SK-N-SH (cell line): ENCODE measurements at regions not wholly inside any gene's neighbourhood (a gene's known extent, or its start where the extent isn't known, plus 50 kb on each side); places are given as distances from the start of the nearest gene placed in this dataset.

Experiments
- CTCF ChIA-PET: fragments of 300-600, 350-600 bp; formaldehyde crosslinking; extraction: SDS; loops from one replicate; lab custom pipeline; 2021; lab: Yijun Ruan, JAX
- POLR2A ChIA-PET: fragments of 350-600 bp; sonication (Branson Sonifier 250); formaldehyde crosslinking; extraction: SDS; loops from one replicate; lab custom pipeline; 2020; ENCODE audit warnings: antibody characterized with exemption, inconsistent platforms; lab: Yijun Ruan, JAX
- DNase-seq: peaks from one replicate; pipeline ENCODE4 v3.0.0; 2012
- H2AFZ ChIP-seq: fragments of 200-600 bp; sonication (generic); 2 replicates; pipeline ENCODE4 v1.8.1; 2016; ENCODE audit warnings: antibody characterized with exemption, mild to moderate bottlenecking, low read depth
- H3F3A ChIP-seq: fragments of 200-600 bp; sonication (generic); replicated peaks from 2 replicates; pipeline ENCODE3; 2016; ENCODE audit warnings: antibody characterized with exemption, mild to moderate bottlenecking; ENCODE audit not compliant: insufficient read depth
- H3K27ac ChIP-seq, 2 experiments: fragments of 200-500 bp in 1 of 2; fragments of 200-600 bp in 1 of 2; sonication (Bioruptor generic) in 1 of 2; sonication (generic), shearing (Covaris generic) in 1 of 2; 2 replicates each; pipeline versions ENCODE4 v1.5.1 to v1.6.1; 2014 to 2016; ENCODE audit warnings: low read depth in 2 of 2, inconsistent platforms in 1 of 2, low read length in 1 of 2, mild to moderate bottlenecking in 1 of 2, mixed read lengths in 1 of 2
- H3K27me3 ChIP-seq: fragments of 200-600 bp; sonication (generic), shearing (Covaris generic); 2 replicates; pipeline ENCODE4 v1.6.1; 2016; ENCODE audit warnings: mixed run types; ENCODE audit not compliant: insufficient read depth
- H3K36me3 ChIP-seq, 2 experiments: fragments of 200-500 bp in 1 of 2; fragments of 200-600 bp in 1 of 2; sonication (Bioruptor generic) in 1 of 2; sonication (generic) in 1 of 2; replicated peaks in 1 of 2; 2 replicates each; pipeline versions ENCODE3 to v1.5.1; 2014 to 2016; ENCODE audit warnings: low read length in 1 of 2, mild to moderate bottlenecking in 1 of 2; ENCODE audit not compliant: insufficient read depth in 2 of 2, control insufficient read depth in 1 of 2
- H3K4me1 ChIP-seq, 2 experiments: fragments of 200-500 bp in 1 of 2; fragments of 200-600 bp in 1 of 2; sonication (Bioruptor generic) in 1 of 2; sonication (generic), shearing (Covaris generic) in 1 of 2; 2 replicates each; pipeline versions ENCODE4 v1.5.1 to v1.6.1; 2014 to 2016; ENCODE audit warnings: low read depth in 1 of 2, low read length in 1 of 2, mixed run types in 1 of 2; ENCODE audit not compliant: insufficient read depth in 2 of 2, control insufficient read depth in 1 of 2
- H3K4me2 ChIP-seq: fragments of 200-600 bp; sonication (generic), shearing (Covaris generic); 2 replicates; pipeline ENCODE4 v1.6.1; 2017; ENCODE audit warnings: mixed run types
- H3K4me3 ChIP-seq, 2 experiments: fragments of 200-500 bp in 1 of 2; fragments of 200-600 bp in 1 of 2; sonication (Bioruptor generic) in 1 of 2; sonication (generic), shearing (Covaris generic) in 1 of 2; 2 replicates each; pipeline versions ENCODE4 v1.5.1 to v1.8.1; 2014 to 2016; ENCODE audit warnings: low read depth in 2 of 2, inconsistent platforms in 1 of 2, low read length in 1 of 2, mild to moderate bottlenecking in 1 of 2, mixed read lengths in 1 of 2, moderate library complexity in 1 of 2
- H3K79me2 ChIP-seq: fragments of 200-600 bp; sonication (generic); 2 replicates; pipeline ENCODE4 v1.8.1; 2017; ENCODE audit warnings: mild to moderate bottlenecking; ENCODE audit not compliant: insufficient read depth
- H3K9ac ChIP-seq: fragments of 200-600 bp; sonication (generic); 2 replicates; pipeline ENCODE4 v1.6.1; 2017; ENCODE audit warnings: mixed run types
- H3K9me2 ChIP-seq: fragments of 200-600 bp; sonication (generic); 2 replicates; pipeline ENCODE4 v1.6.1; 2017; ENCODE audit warnings: mixed run types
- H3K9me3 ChIP-seq: fragments of 200-600 bp; sonication (generic); 2 replicates; pipeline ENCODE4 v1.6.1; 2017; ENCODE audit warnings: mixed run types, mild to moderate bottlenecking, moderate library complexity
- H4K20me1 ChIP-seq: fragments of 200-600 bp; sonication (generic); 2 replicates; pipeline ENCODE4 v1.6.1; 2017; ENCODE audit warnings: mild to moderate bottlenecking, mixed run types; ENCODE audit not compliant: insufficient read depth
- CHD2 ChIP-seq: fragments of 150-350 bp; IDR thresholded peaks from 2 replicates; pipeline ENCODE4 v1.6.1; 2018; ENCODE audit warnings: low read length; ENCODE audit not compliant: partially characterized antibody
- ELF1 ChIP-seq: IDR thresholded peaks from 2 replicates; pipeline ENCODE4 v1.4.0; 2012
- EP300 ChIP-seq, 2 experiments: IDR thresholded peaks; 2 replicates each; pipeline versions ENCODE4 v1.4.0 to v1.6.1; 2012; ENCODE audit warnings: borderline replicate concordance in 1 of 2, low read depth in 1 of 2, low read length in 1 of 2
- FOSL2 ChIP-seq: IDR thresholded peaks from 2 replicates; pipeline ENCODE4 v1.4.0; 2012; ENCODE audit warnings: low read depth, mild to moderate bottlenecking, moderate library complexity, borderline replicate concordance
- FOXM1 ChIP-seq: IDR thresholded peaks from 2 replicates; pipeline ENCODE4 v1.4.0; 2012; ENCODE audit warnings: low read depth, mild to moderate bottlenecking
- JUND ChIP-seq: IDR thresholded peaks from 2 replicates; pipeline ENCODE4 v1.4.0; 2012
- MEF2A ChIP-seq: IDR thresholded peaks from 2 replicates; pipeline ENCODE4 v1.4.0; 2012; ENCODE audit warnings: low read depth, borderline replicate concordance
- NFIC ChIP-seq: IDR thresholded peaks from 2 replicates; pipeline ENCODE4 v1.4.0; 2012; ENCODE audit warnings: borderline replicate concordance
- NRF1 ChIP-seq: IDR thresholded peaks from 2 replicates; pipeline ENCODE4 v1.6.1; 2012; ENCODE audit warnings: low read depth, mild to moderate bottlenecking, low read length
- POLR2AphosphoS5 ChIP-seq: IDR thresholded peaks from 2 replicates; pipeline ENCODE4 v1.6.1; 2012; ENCODE audit warnings: low read depth, low read length
- RAD21 ChIP-seq: IDR thresholded peaks from 2 replicates; pipeline ENCODE4 v1.6.1; 2012; ENCODE audit warnings: mild to moderate bottlenecking, low read length
- RCOR1 ChIP-seq: fragments of 150-350 bp; IDR thresholded peaks from 2 replicates; pipeline ENCODE4 v1.6.1; 2017; ENCODE audit warnings: antibody characterized with exemption, low read length
- RXRA ChIP-seq: IDR thresholded peaks from 2 replicates; pipeline ENCODE4 v1.4.0; 2012; ENCODE audit warnings: low read depth, mild to moderate bottlenecking, borderline replicate concordance
- TAF1 ChIP-seq: IDR thresholded peaks from 2 replicates; pipeline ENCODE4 v1.6.1; 2012; ENCODE audit warnings: low read depth, mild to moderate bottlenecking, low read length, moderate library complexity, borderline replicate concordance
- TCF12 ChIP-seq: IDR thresholded peaks from 2 replicates; pipeline ENCODE4 v1.4.0; 2012
- TEAD4 ChIP-seq: IDR thresholded peaks from 2 replicates; pipeline ENCODE4 v1.4.0; 2012; ENCODE audit warnings: mild to moderate bottlenecking, borderline replicate concordance; ENCODE audit not compliant: insufficient read depth
- YY1 ChIP-seq: IDR thresholded peaks from 2 replicates; pipeline ENCODE4 v1.4.0; 2012; ENCODE audit warnings: low read depth, mild to moderate bottlenecking
- WGBS: methylation state at CpG from one replicate; pipeline ENCODE4 v1.1.6; 2017; ENCODE audit warnings: low lambda C conversion rate; 5-methylcytosine and 5-hydroxymethylcytosine counted together
- TF ChIP-seq, protein P1 (sequence below): IDR thresholded peaks from 2 replicates; pipeline ENCODE4 v1.4.0; 2012; ENCODE audit warnings: low read depth, borderline replicate concordance
- TF ChIP-seq, protein P2 (sequence below): fragments of 150-350 bp; IDR thresholded peaks from 2 replicates; pipeline ENCODE4 v1.6.1; 2017; ENCODE audit warnings: antibody characterized with exemption, low read length, low read depth, borderline replicate concordance
- TF ChIP-seq, protein P3 (sequence below): IDR thresholded peaks from 2 replicates; pipeline ENCODE4 v1.4.0; 2012; ENCODE audit warnings: low read depth, borderline replicate concordance
- TF ChIP-seq, protein P4 (sequence below): fragments of 200-600 bp; sonication (generic); IDR thresholded peaks from 2 replicates; pipeline ENCODE4 v1.6.1; 2017; ENCODE audit warnings: antibody characterized with exemption, mild to moderate bottlenecking, moderate library complexity

DNA sequence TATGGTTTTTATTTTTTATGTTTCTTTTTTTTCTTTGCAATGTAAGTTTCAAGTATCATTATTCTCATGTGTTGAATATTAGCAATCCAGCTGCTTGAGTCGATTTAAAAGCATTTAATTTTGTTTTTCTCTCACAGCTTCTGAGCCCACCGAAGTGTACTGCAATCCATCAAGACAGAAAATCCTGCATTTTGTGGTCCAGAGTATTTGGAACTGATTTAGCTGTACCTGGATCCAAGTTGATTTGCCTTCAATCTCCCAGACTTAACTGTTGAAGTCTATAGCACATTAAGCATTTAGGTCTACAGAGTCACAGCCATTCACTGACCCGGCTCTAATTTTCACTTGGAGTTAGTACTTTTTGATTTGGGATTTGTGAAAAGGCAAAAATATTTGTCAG is 622.9 kb upstream of the ADAMTS5 start (continued):
- no peak for TF ChIP-seq FOSL2
- TF ChIP-seq, protein P1, sequence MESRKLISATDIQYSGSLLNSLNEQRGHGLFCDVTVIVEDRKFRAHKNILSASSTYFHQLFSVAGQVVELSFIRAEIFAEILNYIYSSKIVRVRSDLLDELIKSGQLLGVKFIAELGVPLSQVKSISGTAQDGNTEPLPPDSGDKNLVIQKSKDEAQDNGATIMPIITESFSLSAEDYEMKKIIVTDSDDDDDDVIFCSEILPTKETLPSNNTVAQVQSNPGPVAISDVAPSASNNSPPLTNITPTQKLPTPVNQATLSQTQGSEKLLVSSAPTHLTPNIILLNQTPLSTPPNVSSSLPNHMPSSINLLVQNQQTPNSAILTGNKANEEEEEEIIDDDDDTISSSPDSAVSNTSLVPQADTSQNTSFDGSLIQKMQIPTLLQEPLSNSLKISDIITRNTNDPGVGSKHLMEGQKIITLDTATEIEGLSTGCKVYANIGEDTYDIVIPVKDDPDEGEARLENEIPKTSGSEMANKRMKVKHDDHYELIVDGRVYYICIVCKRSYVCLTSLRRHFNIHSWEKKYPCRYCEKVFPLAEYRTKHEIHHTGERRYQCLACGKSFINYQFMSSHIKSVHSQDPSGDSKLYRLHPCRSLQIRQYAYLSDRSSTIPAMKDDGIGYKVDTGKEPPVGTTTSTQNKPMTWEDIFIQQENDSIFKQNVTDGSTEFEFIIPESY, result no peak

DNA sequence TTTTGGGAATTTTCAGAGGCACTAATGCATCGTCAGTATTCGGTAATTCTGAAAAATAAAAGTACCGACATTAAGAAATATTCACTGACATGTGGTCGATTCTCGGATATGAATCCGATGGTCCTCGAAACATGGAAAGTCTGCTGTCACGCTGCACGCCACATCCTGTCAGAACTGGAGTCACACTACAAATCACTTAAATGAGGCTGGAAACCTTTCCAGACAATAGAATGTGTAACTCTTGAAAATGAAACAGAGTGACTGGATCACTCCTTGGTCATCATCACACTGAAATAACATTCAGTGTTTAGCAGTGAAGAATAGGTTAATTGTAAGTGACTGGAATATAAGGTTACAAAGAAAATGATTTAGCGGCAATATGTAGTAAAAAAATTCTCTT is 620.1 kb upstream of the ADAMTS5 start:
- CTCF ChIA-PET, result no interaction called here
- DNase-seq, result no peak
- no peaks in the 10 kb centered on the region; a peak in 1 of 4 replicates for H3K4me1 ChIP-seq
- H4K20me1 ChIP-seq, result no peaks in the 10 kb centered on the region
- no peak for TF ChIP-seq YY1
- no peak for TF ChIP-seq RAD21
- no peak for TF ChIP-seq TAF1
- no peak for TF ChIP-seq NRF1
- TF ChIP-seq, protein P2, sequence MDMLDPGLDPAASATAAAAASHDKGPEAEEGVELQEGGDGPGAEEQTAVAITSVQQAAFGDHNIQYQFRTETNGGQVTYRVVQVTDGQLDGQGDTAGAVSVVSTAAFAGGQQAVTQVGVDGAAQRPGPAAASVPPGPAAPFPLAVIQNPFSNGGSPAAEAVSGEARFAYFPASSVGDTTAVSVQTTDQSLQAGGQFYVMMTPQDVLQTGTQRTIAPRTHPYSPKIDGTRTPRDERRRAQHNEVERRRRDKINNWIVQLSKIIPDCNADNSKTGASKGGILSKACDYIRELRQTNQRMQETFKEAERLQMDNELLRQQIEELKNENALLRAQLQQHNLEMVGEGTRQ, result no peak
- TF ChIP-seq, protein P3, sequence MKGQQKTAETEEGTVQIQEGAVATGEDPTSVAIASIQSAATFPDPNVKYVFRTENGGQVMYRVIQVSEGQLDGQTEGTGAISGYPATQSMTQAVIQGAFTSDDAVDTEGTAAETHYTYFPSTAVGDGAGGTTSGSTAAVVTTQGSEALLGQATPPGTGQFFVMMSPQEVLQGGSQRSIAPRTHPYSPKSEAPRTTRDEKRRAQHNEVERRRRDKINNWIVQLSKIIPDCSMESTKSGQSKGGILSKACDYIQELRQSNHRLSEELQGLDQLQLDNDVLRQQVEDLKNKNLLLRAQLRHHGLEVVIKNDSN, result no peak
- TF ChIP-seq ELF1, result no peak
- TF ChIP-seq, protein P1, result no peak
- TF ChIP-seq RCOR1, result no peak
- TF ChIP-seq, protein P4, sequence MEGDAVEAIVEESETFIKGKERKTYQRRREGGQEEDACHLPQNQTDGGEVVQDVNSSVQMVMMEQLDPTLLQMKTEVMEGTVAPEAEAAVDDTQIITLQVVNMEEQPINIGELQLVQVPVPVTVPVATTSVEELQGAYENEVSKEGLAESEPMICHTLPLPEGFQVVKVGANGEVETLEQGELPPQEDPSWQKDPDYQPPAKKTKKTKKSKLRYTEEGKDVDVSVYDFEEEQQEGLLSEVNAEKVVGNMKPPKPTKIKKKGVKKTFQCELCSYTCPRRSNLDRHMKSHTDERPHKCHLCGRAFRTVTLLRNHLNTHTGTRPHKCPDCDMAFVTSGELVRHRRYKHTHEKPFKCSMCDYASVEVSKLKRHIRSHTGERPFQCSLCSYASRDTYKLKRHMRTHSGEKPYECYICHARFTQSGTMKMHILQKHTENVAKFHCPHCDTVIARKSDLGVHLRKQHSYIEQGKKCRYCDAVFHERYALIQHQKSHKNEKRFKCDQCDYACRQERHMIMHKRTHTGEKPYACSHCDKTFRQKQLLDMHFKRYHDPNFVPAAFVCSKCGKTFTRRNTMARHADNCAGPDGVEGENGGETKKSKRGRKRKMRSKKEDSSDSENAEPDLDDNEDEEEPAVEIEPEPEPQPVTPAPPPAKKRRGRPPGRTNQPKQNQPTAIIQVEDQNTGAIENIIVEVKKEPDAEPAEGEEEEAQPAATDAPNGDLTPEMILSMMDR, result no peak
- no peak for TF ChIP-seq TCF12
- no peak for TF ChIP-seq NFIC
- no peak for TF ChIP-seq FOXM1
- no peak for TF ChIP-seq JUND
- no peak for TF ChIP-seq EP300 (IDR thresholded peaks at IDR 0.05; ENCODE audit: borderline replicate concordance in 1 of 2, low read depth in 1 of 2, low read length in 1 of 2)
- TF ChIP-seq MEF2A, result no peak
- no peak for TF ChIP-seq CHD2
- TF ChIP-seq POLR2AphosphoS5, result no peak
- no peak for TF ChIP-seq RXRA
- TF ChIP-seq TEAD4, result no peak
- no peaks in the 10 kb centered on the region for H3F3A ChIP-seq
- no peak overlapping the region for H3K4me2 ChIP-seq
- H3K36me3 ChIP-seq, result no peaks in the 10 kb centered on the region
- H3K9me2 ChIP-seq, result no peaks in the 10 kb centered on the region
- POLR2A ChIA-PET, result no interaction called here
- no peak overlapping the region for H3K27ac ChIP-seq
- H3K4me3 ChIP-seq, result no peak overlapping the region
- WGBS, result 96% methylated on average over 10 of the region's 10 CpGs
- no peak overlapping the region for H3K9ac ChIP-seq
- no peak overlapping the region for H2AFZ ChIP-seq
- no peaks in the 10 kb centered on the region for H3K9me3 ChIP-seq
- H3K27me3 ChIP-seq, result no peaks in the 10 kb centered on the region
- H3K79me2 ChIP-seq, result no peaks in the 10 kb centered on the region
